HG02610 (cell line): ENCODE measurements at regions not wholly inside any gene's neighbourhood (a gene's known extent, or its start where the extent isn't known, plus 50 kb on each side); places are given as distances from the start of the nearest gene placed in this dataset.

Experiments
- ATAC-seq: cut with Tn5 transposase; IDR thresholded peaks from one replicate; pipeline ENCODE4 v1.9.1; 2021; ENCODE audit warnings: mild to moderate bottlenecking, moderate library complexity; ENCODE audit not compliant: unreplicated experiment

- no peak for ATAC-seq
Measured at GRCh38 chr5:3004361-3005080, 253.0 kb upstream of the IRX2 start.

GRCh38 chr5:3002230-3002629, 250.8 kb upstream of the IRX2 start:
- no peak for ATAC-seq

GRCh38 chr5:3000631-3001030, 249.2 kb upstream of the IRX2 start:
- ATAC-seq, result no peak

- ATAC-seq, result no peak
Measured at GRCh38 chr5:2999926-3000325, 248.4 kb upstream of the IRX2 start.

- ATAC-seq, result no peak
Measured at GRCh38 chr5:2998106-2998505, 246.6 kb upstream of the IRX2 start.

- no peak for ATAC-seq
Measured at GRCh38 chr5:2997179-2997578, 245.7 kb upstream of the IRX2 start.

- no peak for ATAC-seq
Measured at GRCh38 chr5:2996687-2997086, 245.2 kb upstream of the IRX2 start.

- no peak for ATAC-seq
Measured at GRCh38 chr5:2996248-2996647, 244.8 kb upstream of the IRX2 start.

- no peak for ATAC-seq
Measured at GRCh38 chr5:2995667-2996066, 244.2 kb upstream of the IRX2 start.

- no peak for ATAC-seq
Measured at GRCh38 chr5:2995035-2995434, 243.6 kb upstream of the IRX2 start.

GRCh38 chr5:2993771-2994170, 242.3 kb upstream of the IRX2 start:
- no peak for ATAC-seq

- ATAC-seq, result no peak
Measured at GRCh38 chr5:2993301-2993700, 241.8 kb upstream of the IRX2 start.

GRCh38 chr5:2992806-2993205, 241.3 kb upstream of the IRX2 start:
- ATAC-seq, result no peak

GRCh38 chr5:2991884-2992283, 240.4 kb upstream of the IRX2 start:
- ATAC-seq, result no peak

- ATAC-seq, result no peak
Measured at GRCh38 chr5:2989517-2989916, 238.0 kb upstream of the IRX2 start.

GRCh38 chr5:2986301-2986700, 234.8 kb upstream of the IRX2 start:
- ATAC-seq, result no peak

GRCh38 chr5:2985718-2986117, 234.2 kb upstream of the IRX2 start:
- ATAC-seq, result no peak

- ATAC-seq, result no peak
Measured at GRCh38 chr5:2983583-2984300, 232.3 kb upstream of the IRX2 start.

GRCh38 chr5:2981652-2982051, 230.2 kb upstream of the IRX2 start:
- ATAC-seq, result no peak

- ATAC-seq, result no peak
Measured at GRCh38 chr5:2981035-2981434, 229.6 kb upstream of the IRX2 start.

- no peak for ATAC-seq
Measured at GRCh38 chr5:2960294-2960693, 208.8 kb upstream of the IRX2 start.

- ATAC-seq, result no peak
Measured at GRCh38 chr5:2958976-2959375, 207.5 kb upstream of the IRX2 start.

GRCh38 chr5:2948875-2949274, 197.4 kb upstream of the IRX2 start:
- no peak for ATAC-seq
